ENCODE measurements at regions not wholly inside any gene's neighbourhood (a gene's known extent, or its start where the extent isn't known, plus 50 kb on each side); places are given as distances from the start of the nearest gene placed in this dataset.

DNA sequence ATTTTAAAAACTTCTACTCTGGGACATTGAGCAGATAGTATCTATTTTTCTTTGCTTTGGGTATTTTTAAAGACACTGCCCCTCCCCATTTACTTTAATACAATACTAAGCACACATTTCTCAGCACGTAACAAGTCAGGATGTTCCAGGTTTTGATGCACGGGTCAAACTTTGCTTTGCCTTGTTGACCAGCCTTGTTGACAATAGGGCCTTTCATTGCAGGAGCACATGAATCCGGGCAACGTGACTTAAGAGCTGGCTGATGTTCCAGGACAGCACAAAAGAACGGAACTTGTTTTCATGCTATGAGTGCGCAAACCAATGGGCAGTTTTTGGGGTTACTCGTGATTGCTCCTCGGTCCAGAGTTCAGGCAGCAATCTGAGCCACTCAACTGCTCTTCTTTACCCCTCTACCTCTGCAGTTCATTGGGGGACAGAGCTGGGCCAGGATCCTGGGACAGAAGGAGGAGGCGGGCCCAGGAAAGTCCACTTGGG is 78.6 kb upstream of the SLC22A16 start:
- Histone ChIP-seq H3K4me3 (replicated peaks; ENCODE audit: insufficient read depth, low read length) (no peak overlapping the region), H3K27me3 (ENCODE audit: insufficient read depth, poor library complexity, severe bottlenecking) (no peaks in the 10 kb centered on the region), H3K27ac (replicated peaks) (no peak overlapping the region)
- TF ChIP-seq, protein P1, sequence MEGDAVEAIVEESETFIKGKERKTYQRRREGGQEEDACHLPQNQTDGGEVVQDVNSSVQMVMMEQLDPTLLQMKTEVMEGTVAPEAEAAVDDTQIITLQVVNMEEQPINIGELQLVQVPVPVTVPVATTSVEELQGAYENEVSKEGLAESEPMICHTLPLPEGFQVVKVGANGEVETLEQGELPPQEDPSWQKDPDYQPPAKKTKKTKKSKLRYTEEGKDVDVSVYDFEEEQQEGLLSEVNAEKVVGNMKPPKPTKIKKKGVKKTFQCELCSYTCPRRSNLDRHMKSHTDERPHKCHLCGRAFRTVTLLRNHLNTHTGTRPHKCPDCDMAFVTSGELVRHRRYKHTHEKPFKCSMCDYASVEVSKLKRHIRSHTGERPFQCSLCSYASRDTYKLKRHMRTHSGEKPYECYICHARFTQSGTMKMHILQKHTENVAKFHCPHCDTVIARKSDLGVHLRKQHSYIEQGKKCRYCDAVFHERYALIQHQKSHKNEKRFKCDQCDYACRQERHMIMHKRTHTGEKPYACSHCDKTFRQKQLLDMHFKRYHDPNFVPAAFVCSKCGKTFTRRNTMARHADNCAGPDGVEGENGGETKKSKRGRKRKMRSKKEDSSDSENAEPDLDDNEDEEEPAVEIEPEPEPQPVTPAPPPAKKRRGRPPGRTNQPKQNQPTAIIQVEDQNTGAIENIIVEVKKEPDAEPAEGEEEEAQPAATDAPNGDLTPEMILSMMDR (IDR thresholded peaks at IDR 0.05; ENCODE audit: insufficient read depth, low read length) = no peak
- no peak for TF ChIP-seq GABPA (IDR thresholded peaks at IDR 0.05; ENCODE audit: low read depth)
- TF ChIP-seq POLR2AphosphoS5 (IDR thresholded peaks at IDR 0.05; ENCODE audit: low read depth) = no peak
- TF ChIP-seq SPI1 (IDR thresholded peaks at IDR 0.05; ENCODE audit: borderline replicate concordance, low read depth) = no peak
- TF ChIP-seq, protein P2, sequence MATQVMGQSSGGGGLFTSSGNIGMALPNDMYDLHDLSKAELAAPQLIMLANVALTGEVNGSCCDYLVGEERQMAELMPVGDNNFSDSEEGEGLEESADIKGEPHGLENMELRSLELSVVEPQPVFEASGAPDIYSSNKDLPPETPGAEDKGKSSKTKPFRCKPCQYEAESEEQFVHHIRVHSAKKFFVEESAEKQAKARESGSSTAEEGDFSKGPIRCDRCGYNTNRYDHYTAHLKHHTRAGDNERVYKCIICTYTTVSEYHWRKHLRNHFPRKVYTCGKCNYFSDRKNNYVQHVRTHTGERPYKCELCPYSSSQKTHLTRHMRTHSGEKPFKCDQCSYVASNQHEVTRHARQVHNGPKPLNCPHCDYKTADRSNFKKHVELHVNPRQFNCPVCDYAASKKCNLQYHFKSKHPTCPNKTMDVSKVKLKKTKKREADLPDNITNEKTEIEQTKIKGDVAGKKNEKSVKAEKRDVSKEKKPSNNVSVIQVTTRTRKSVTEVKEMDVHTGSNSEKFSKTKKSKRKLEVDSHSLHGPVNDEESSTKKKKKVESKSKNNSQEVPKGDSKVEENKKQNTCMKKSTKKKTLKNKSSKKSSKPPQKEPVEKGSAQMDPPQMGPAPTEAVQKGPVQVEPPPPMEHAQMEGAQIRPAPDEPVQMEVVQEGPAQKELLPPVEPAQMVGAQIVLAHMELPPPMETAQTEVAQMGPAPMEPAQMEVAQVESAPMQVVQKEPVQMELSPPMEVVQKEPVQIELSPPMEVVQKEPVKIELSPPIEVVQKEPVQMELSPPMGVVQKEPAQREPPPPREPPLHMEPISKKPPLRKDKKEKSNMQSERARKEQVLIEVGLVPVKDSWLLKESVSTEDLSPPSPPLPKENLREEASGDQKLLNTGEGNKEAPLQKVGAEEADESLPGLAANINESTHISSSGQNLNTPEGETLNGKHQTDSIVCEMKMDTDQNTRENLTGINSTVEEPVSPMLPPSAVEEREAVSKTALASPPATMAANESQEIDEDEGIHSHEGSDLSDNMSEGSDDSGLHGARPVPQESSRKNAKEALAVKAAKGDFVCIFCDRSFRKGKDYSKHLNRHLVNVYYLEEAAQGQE (IDR thresholded peaks at IDR 0.05; ENCODE audit: insufficient replicate concordance, low read depth) = no peak
- no peak for DNase-seq (ENCODE audit: low read depth in 1 of 2, low spot score in 1 of 2)

DNA sequence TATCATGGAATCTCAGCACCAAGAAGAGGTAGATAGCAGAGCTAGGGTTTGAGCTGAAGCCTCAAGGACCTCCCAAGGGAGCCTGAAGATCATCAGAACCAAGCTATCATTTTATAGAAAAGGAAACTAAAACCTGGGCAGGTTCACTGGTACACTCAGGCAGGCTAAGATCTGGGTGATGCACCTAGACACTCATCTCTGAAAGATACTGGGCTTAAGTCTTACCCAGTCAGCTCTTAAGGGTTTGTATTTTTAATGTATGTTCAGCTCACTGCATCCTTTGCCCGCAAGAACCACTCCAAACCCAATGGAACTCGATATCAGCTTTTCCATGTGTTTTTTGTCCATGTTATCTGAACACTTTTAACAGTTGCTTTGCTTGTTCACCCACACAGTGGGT is 78.0 kb upstream of the SLC22A16 start:
- TF ChIP-seq, protein P1 (IDR thresholded peaks at IDR 0.05; ENCODE audit: insufficient read depth, low read length) = no peak
- TF ChIP-seq SPI1 (IDR thresholded peaks at IDR 0.05; ENCODE audit: borderline replicate concordance, low read depth) (no peak), POLR2AphosphoS5 (IDR thresholded peaks at IDR 0.05; ENCODE audit: low read depth) (no peak), GABPA (IDR thresholded peaks at IDR 0.05; ENCODE audit: low read depth) (no peak)
- TF ChIP-seq, protein P2 (IDR thresholded peaks at IDR 0.05; ENCODE audit: insufficient replicate concordance, low read depth) = no peak
- no peak for DNase-seq (ENCODE audit: low read depth in 1 of 2, low spot score in 1 of 2)
- Histone ChIP-seq H3K27me3 (ENCODE audit: insufficient read depth, poor library complexity, severe bottlenecking) (no peaks in the 10 kb centered on the region), H3K27ac (replicated peaks) (no peak overlapping the region), H3K4me3 (replicated peaks; ENCODE audit: insufficient read depth, low read length) (no peak overlapping the region)

DNA sequence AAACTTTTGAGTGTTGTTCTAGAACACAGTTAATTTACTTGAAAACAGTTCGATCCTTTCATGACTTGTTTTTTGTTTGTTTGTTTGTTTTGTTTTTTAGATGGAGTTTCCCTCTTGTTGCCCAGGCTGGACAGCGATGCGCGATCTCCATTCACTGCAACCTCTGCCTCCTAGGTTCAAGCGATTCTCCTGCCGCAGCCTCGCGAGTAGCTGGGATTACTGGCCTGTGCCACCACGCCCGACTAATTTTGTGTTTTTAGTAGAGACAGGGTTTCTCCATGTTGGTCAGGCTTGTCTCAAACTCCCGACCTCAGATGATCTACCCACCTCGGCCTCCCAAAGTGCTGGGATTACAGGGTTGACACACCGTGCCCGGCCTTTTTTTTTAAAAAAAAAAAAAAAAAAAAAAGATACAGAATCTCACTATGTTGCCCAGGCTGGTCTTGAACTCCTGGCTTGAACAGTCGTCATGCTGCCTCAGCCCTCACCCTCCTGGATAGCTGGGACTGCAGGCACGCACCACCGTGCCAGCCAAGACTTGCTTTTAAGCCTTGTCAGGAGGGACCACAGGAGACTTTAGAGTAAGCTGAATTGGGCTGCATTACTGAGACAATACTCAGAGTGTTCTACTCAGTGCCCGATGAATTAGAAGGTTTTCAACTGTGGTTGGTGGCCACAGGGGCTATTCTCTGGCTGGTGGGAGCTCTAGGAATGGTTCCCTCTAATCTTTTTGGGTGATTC is 76.7 kb upstream of the SLC22A16 start:
- H3K27ac ChIP-seq (replicated peaks) = no peak overlapping the region
- H3K27me3 ChIP-seq (ENCODE audit: insufficient read depth, poor library complexity, severe bottlenecking) = no peaks in the 10 kb centered on the region
- DNase-seq (ENCODE audit: low read depth in 1 of 2, low spot score in 1 of 2) = no peak
- no peak overlapping the region for H3K4me3 ChIP-seq (replicated peaks; ENCODE audit: insufficient read depth, low read length)
- TF ChIP-seq POLR2AphosphoS5 (IDR thresholded peaks at IDR 0.05; ENCODE audit: low read depth) (no peak), SPI1 (IDR thresholded peaks at IDR 0.05; ENCODE audit: borderline replicate concordance, low read depth) (no peak), GABPA (IDR thresholded peaks at IDR 0.05; ENCODE audit: low read depth) (no peak)
- TF ChIP-seq, protein P2 (IDR thresholded peaks at IDR 0.05; ENCODE audit: insufficient replicate concordance, low read depth) = no peak
- TF ChIP-seq, protein P1 (IDR thresholded peaks at IDR 0.05; ENCODE audit: insufficient read depth, low read length) = no peak
